AG08396 (cell line): ENCODE measurements at regions not wholly inside any gene's neighbourhood (a gene's known extent, or its start where the extent isn't known, plus 50 kb on each side); places are given as distances from the start of the nearest gene placed in this dataset.

ENCODE experiments used
- DNase-seq: peaks from one replicate; pipeline ENCODE4 v3.0.0; 2012; ENCODE audit warnings: low spot score, mixed read lengths

- DNase-seq: no peak
Observed at GRCh38 chr13:79776531-79777295, 295.8 kb downstream of the NDFIP2 start.

GRCh38 chr13:79775830-79776229 lies 294.9 kb downstream of the NDFIP2 start:
- peak; percentile 62 for DNase-seq

- DNase-seq: no peak
Observed at GRCh38 chr13:79772811-79773210, 291.9 kb downstream of the NDFIP2 start.

DNA sequence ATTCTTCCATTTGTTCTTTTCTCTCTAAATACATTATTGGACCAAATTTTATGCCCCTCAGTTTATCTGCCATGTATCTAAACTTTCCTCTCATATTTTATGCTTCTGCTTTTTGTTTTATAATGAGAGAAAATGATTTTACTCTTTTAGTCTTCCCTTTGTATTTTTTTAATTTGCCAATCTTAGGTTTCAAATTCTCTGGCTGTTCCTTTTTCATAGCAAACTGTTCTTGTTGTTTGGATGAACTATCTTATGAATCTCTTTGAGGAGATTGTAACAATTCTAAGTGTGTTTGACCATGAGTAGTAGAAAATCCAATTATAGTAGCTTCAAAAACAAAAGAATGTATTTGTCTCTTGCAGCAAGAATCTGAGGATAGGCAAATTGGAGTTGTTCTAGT lies 290.5 kb downstream of the NDFIP2 start:
- DNase-seq: no peak

DNA sequence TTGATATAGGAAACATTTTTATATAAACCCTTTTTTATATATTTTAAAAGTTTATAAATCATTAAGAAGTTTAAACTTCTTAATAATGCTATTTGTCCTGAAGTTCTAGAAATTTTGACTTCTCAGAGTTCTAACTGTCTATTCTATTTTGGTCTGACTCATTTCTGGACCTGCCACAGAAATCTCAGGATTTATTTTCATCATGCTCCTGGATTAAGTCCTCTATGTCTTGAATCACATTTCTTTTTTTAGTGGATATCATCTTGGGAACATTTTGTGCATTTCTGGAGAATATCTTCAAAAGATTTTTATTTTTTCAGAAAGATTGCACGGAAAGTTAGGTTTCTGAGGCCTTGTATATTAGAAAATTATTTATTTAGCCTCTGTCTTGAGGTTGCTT lies 289.1 kb downstream of the NDFIP2 start:
- DNase-seq: no peak

GRCh38 chr13:79767126-79767525 lies 286.2 kb downstream of the NDFIP2 start:
- DNase-seq: no peak

GRCh38 chr13:79765331-79765730 lies 284.4 kb downstream of the NDFIP2 start:
- no peak for DNase-seq

GRCh38 chr13:79749984-79750551 lies 269.1 kb downstream of the NDFIP2 start:
- peak; percentile 63 for DNase-seq

DNA sequence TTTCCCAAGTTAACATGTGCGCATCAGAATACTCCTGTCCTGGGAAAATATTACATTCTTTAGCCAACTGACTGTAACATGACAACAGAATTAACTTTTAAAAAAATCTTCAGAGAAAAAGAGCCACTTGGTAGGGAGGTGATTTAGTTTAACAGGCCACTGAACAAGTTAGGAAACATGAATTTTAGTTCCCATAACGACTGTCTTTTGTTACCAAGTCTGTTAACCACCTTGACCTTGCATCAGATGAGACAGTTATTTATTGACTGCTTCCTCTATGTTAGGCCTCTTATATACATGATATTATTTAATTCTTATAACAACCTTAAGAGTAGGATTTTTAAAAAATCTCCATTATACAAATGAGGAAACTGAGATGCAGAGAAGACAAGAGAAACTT lies 268.6 kb downstream of the NDFIP2 start:
- DNase-seq: no peak

- DNase-seq: no peak
Observed at GRCh38 chr13:79745081-79745480, 264.1 kb downstream of the NDFIP2 start.

DNA sequence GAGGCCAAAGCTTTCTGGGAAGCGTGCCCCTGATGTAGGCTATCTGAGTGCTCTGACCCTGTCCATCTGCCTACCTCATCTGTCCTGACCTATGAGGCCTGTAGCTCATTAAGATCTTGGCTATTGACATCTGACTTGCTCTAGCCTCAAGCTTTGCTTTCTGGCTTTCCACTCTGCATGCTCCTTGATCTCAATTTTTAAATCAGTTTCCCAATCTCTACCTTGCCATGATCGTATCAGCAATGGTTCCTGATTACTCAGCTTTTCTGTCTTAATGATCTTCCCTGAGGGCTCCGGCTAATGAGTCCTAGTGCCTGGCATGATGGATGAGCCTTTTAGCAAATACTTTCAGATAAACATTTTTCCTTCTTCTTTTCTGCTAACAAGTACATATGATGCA lies 262.0 kb downstream of the NDFIP2 start:
- DNase-seq: no peak

DNA sequence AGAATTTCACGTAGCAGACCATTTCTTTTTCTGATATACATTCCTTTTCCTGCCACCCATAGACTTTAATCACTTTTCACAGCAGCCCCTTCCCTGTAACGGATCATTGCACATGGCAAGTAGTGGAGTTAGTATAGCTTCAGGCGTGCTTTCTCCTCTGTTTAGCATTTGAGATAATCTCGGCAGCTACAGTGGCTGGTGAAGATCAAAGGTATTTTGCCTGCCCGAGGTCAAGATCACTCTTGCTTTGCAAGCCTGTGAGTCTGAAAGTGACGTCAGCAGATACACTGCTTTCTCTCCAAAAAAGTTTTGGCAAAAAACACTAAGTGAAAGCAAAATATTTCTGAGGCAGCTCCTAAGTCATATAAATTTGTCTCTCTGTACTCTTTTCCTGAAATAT lies 260.0 kb downstream of the NDFIP2 start:
- peak; percentile 22 for DNase-seq

- no peak for DNase-seq
Observed at GRCh38 chr13:79736356-79736755, 255.4 kb downstream of the NDFIP2 start.

DNA sequence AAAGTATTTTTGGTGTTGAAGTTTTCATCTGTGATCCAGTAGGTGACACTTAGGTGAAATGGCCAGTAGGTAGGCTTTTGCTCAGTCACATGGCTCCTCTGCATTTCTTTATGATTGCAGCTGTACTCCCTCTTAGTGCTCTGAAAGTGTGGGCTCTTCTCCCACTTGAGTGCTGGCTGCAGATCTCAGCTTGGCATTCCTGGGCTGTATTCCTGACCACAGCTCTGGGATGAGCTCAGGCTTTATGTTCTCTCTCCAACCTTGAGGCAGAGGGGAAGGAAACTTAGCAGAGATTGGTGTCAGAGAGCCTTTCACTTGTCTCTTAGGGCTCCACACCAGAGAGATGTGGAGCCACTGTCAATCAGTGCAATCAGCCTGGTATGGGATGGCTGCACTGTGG lies 254.3 kb downstream of the NDFIP2 start:
- no peak for DNase-seq

GRCh38 chr13:79727086-79727485 lies 246.1 kb downstream of the NDFIP2 start:
- DNase-seq: no peak

GRCh38 chr13:79725841-79726240 lies 244.9 kb downstream of the NDFIP2 start:
- no peak for DNase-seq

- no peak for DNase-seq
Observed at GRCh38 chr13:79724348-79725103, 243.6 kb downstream of the NDFIP2 start.

- DNase-seq: no peak
Observed at GRCh38 chr13:79723519-79724024, 242.6 kb downstream of the NDFIP2 start.

DNA sequence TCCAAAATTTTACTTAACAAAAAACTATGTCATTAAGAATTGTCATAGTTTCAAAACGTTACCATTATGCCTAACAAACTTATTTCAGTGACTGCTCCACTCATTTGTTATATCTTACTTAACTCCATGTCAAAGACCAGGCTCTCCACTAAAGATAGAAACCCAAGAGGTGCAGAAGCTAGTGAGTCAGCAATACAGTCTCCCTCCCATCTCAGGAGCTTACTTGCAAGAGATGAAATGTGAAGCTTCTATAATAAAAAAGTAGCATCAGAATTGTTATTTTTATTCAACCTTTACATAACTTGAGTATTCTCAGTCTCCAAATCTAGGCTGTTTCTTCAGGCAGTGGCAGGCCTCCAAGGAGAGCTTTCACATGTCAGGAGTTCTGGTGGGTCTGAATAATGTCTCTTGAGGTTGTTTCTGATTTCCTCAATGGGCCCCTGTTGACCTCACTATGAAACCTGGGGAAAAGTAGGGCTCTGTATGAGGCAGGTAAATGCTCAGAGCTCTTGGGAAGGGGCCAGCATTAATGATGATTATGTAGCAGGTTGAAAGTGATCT lies 242.0 kb downstream of the NDFIP2 start:
- no peak for DNase-seq

- no peak for DNase-seq
Observed at GRCh38 chr13:79716191-79716590, 235.2 kb downstream of the NDFIP2 start.

GRCh38 chr13:79711631-79712030 lies 230.7 kb downstream of the NDFIP2 start:
- DNase-seq: no peak

DNA sequence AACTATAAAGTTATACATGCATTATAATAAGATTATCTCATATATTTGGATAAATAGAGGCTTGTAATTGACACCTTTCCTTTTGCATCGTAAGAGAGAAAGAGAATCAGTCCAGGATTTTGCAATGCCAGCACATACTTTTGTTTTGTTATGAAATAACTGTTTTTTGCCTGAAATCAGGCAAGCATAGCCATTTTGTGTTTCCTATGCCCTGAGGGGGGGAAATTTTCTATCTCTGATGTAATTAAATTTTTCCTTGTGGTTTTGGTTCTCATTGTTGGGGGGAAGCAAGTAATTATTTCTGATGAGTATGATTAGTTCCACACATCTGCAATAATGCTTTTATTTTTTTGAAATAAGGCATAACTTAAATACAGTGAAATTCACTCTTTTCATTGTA lies 229.4 kb downstream of the NDFIP2 start:
- DNase-seq: no peak

- no peak for DNase-seq
Observed at GRCh38 chr13:79709471-79709870, 228.5 kb downstream of the NDFIP2 start.
